RWPE2 (cell line): ENCODE measurements at regions not wholly inside any gene's neighbourhood (a gene's known extent, or its start where the extent isn't known, plus 50 kb on each side); places are given as distances from the start of the nearest gene placed in this dataset.
A peak's percentile ranks its signal among the peaks of the same experiment; 100 is the strongest.

Experiments used
- ATAC-seq: fragments of 200-7000 bp; cut with Tn5 transposase; 3 replicates; pipeline ENCODE4 v1.9.1; 2021; ENCODE audit warnings: low read depth
- DNase-seq: peaks from one replicate; pipeline ENCODE4 v3.0.0-alpha.2; 2020; ENCODE audit warnings: low spot score
- H3K27ac ChIP-seq: fragments of 450-650 bp; 2 replicates; pipeline ENCODE4 v1.5.1; 2017; ENCODE audit warnings: mild to moderate bottlenecking; ENCODE audit not compliant: poor library complexity, severe bottlenecking
- H3K27me3 ChIP-seq: fragments of 250-450 bp; sonication (Bioruptor Pico); 2 replicates; pipeline ENCODE4 v1.5.1; 2021; ENCODE audit warnings: mild to moderate bottlenecking, moderate library complexity; ENCODE audit not compliant: insufficient read depth, poor library complexity, severe bottlenecking
- H3K36me3 ChIP-seq: fragments of 250-450 bp; sonication (Bioruptor Pico); 2 replicates; pipeline ENCODE4 v1.5.1; 2020; ENCODE audit warnings: low read depth, mild to moderate bottlenecking, moderate library complexity
- H3K4me1 ChIP-seq: fragments of 250-450 bp; sonication (Bioruptor Pico); 2 replicates; pipeline ENCODE4 v1.5.1; 2021; ENCODE audit warnings: mild to moderate bottlenecking, moderate library complexity; ENCODE audit not compliant: insufficient read depth, poor library complexity, severe bottlenecking
- H3K4me3 ChIP-seq: fragments of 250-450 bp; sonication (Bioruptor Pico); 2 replicates; pipeline ENCODE4 v1.5.1; 2021; ENCODE audit warnings: mild to moderate bottlenecking, moderate library complexity; ENCODE audit not compliant: severe bottlenecking
- H3K9me3 ChIP-seq: fragments of 250-450 bp; sonication (Bioruptor Pico); 2 replicates; pipeline ENCODE4 v1.5.1; 2021; ENCODE audit warnings: mild to moderate bottlenecking, moderate library complexity; ENCODE audit not compliant: severe bottlenecking
- TF ChIP-seq, protein P1 (sequence below): fragments of 450-650 bp; IDR thresholded peaks from one replicate; pipeline ENCODE4 v1.5.1; 2017; ENCODE audit warnings: mild to moderate bottlenecking, moderate library complexity; ENCODE audit not compliant: poor library complexity, severe bottlenecking

DNA sequence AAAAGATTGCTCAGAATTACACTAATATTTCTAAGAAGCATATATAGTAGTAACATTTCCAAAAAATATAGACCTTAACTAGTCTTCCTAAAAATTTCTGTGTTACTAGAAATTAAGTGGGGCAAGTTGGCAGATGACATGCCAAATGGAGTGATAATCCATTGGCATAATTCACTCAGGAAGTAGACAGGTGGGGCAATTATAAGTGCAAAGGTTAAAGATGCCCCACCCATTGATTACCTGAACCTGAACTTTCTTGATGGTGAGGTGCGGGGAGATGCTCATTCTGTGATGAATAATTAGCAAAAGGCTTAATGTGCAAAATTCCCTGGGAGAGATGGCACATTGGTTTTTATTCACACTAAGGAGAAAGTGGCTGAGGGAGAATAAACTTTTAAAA, 145.8 kb upstream of the RASGEF1B start:
- Histone ChIP-seq H3K4me3 (no peak overlapping the region), H3K27ac (no peak overlapping the region), H3K4me1 (no peaks in the 10 kb centered on the region), H3K9me3 (no peaks in the 10 kb centered on the region), H3K36me3 (no peaks in the 10 kb centered on the region), H3K27me3 (no peaks in the 10 kb centered on the region)
- ATAC-seq (no peak), DNase-seq (no peak)
- TF ChIP-seq, protein P1, sequence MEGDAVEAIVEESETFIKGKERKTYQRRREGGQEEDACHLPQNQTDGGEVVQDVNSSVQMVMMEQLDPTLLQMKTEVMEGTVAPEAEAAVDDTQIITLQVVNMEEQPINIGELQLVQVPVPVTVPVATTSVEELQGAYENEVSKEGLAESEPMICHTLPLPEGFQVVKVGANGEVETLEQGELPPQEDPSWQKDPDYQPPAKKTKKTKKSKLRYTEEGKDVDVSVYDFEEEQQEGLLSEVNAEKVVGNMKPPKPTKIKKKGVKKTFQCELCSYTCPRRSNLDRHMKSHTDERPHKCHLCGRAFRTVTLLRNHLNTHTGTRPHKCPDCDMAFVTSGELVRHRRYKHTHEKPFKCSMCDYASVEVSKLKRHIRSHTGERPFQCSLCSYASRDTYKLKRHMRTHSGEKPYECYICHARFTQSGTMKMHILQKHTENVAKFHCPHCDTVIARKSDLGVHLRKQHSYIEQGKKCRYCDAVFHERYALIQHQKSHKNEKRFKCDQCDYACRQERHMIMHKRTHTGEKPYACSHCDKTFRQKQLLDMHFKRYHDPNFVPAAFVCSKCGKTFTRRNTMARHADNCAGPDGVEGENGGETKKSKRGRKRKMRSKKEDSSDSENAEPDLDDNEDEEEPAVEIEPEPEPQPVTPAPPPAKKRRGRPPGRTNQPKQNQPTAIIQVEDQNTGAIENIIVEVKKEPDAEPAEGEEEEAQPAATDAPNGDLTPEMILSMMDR = no peak

DNA sequence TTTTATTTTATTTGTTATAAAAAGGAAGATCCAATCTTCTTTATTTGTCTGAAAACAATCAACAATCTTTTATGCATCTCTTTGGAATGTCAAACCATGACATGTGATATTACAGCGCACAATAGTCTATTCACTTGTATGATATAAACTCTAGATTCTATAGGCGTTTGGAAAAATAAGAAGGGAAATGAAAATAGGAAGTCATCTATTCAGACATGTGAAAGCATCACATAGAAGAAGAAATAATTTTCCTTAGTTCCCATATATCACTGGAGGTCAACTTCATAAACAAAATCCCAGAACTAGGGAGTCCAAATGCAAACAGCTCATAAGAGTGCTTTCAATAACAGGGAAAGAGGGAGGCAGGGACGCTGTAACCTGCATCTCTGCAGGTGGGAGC, 139.5 kb upstream of the RASGEF1B start:
- Histone ChIP-seq H3K4me3 (no peak overlapping the region), H3K36me3 (no peaks in the 10 kb centered on the region), H3K27ac (no peak overlapping the region), H3K9me3 (no peaks in the 10 kb centered on the region), H3K4me1 (peaks cover 3% of the 10 kb centered on the region), H3K27me3 (no peaks in the 10 kb centered on the region)
- ATAC-seq (no peak), DNase-seq (no peak)
- TF ChIP-seq, protein P1 = no peak

DNA sequence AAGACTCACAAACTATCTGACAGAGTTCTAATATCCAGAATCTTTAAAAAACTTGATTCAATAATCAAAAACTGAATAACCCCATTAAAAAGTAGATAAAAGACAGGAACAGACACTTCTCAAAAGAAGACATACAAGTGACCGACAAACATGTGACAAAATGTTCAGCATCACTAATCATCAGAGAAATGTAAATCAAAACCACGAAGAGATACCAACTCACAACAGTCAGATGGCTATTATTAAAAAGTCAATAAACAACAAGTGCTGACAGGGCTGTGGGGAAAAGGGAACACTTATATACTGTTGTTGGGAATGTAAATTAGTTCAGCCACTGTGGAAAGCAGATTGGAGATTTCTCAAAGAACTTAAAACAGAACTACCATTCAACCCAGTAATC, 138.1 kb upstream of the RASGEF1B start:
- Histone ChIP-seq H3K27me3 (no peaks in the 10 kb centered on the region), H3K4me3 (no peak overlapping the region), H3K4me1 (peaks cover 3% of the 10 kb centered on the region), H3K27ac (no peak overlapping the region), H3K9me3 (no peaks in the 10 kb centered on the region), H3K36me3 (no peaks in the 10 kb centered on the region)
- DNase-seq = no peak
- no peak for ATAC-seq
- TF ChIP-seq, protein P1 = no peak

DNA sequence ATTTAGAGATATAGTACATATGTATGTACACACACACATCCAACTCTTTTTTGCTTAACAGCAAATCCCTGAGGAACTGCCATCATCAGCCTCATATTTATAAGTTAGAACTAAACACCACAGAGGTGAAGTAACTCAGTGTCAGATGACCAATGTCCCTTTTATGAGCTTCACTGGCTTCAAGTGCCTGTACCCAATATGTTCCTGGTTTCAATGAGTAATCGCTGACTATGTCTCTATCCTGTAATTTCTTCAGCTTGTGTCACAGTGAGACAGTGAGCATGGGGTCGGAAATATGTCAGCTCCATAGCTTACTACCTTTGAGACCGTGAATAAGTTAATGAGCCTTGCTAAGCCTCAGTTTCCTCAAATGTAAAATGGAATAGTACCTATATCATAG, 136.2 kb upstream of the RASGEF1B start:
- H3K36me3 ChIP-seq = no peaks in the 10 kb centered on the region
- H3K27me3 ChIP-seq = no peaks in the 10 kb centered on the region
- H3K4me1 ChIP-seq = peaks cover 3% of the 10 kb centered on the region
- no peak overlapping the region for H3K4me3 ChIP-seq
- no peaks in the 10 kb centered on the region for H3K9me3 ChIP-seq
- TF ChIP-seq, protein P1 = no peak
- DNase-seq (no peak), ATAC-seq (no peak)
- H3K27ac ChIP-seq = no peak overlapping the region

DNA sequence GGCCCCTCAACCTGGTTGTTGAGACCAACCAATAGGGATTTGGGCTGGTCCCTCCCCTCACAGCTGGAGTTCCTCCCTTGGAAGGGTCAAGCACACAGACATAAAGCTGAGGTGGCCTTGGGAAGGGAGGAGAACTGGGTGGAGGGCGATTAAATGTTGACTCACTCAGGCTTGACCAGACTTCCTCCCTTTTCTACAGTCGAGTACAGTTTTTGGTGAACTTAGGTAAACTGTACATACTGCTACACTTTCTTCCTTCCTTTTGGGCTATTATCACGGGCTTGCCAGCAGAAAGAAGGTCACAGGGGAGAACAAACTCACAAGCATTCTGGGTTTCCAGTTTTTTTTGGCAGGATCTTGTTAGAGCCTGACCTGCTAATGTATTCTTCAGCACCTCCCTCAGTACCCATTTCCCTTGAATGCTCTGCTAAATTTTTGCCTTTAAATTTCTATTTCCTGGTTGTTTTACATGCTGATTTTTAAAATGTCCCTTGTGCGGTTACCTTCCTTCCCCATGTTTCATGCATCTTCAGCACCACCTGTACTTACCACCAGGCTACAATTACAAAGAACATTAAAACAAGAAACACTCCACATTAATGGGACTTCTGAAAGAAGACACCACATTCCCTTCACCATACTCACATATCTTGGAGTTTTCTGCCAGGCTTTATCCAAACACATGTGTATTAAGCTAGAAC, 135.2 kb upstream of the RASGEF1B start:
- ATAC-seq (peak; percentile 67), DNase-seq (no peak)
- TF ChIP-seq, protein P1 = no peak
- no peaks in the 10 kb centered on the region for H3K9me3 ChIP-seq
- peaks cover 3% of the 10 kb centered on the region for H3K4me1 ChIP-seq
- no peaks in the 10 kb centered on the region for H3K36me3 ChIP-seq
- H3K4me3 ChIP-seq = no peak overlapping the region
- H3K27ac ChIP-seq = no peak overlapping the region
- no peaks in the 10 kb centered on the region for H3K27me3 ChIP-seq
